ENCODE measurements at regions not wholly inside any gene's neighbourhood (a gene's known extent, or its start where the extent isn't known, plus 50 kb on each side); places are given as distances from the start of the nearest gene placed in this dataset.

DNA sequence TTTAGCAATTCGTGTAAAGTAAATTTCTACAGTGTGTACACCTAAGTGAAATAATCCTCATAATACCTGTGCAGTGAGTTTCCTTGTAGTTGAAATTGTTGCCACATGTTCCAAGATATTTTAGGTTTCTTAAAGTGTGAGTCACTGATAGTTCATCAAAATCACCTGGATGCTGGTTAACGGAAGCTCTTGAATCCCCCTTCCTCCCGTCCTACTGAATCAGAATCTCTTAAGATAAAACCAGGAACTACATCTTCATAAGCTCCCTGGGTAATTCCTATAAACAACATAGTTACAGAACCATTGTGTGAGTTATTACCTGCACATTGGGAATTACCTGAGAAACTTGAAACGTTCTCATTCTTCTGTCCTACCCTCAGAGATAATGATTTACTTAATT, 197.4 kb upstream of the HS3ST1 start:
- DNase-seq (ENCODE audit: low spot score) = no peak

DNA sequence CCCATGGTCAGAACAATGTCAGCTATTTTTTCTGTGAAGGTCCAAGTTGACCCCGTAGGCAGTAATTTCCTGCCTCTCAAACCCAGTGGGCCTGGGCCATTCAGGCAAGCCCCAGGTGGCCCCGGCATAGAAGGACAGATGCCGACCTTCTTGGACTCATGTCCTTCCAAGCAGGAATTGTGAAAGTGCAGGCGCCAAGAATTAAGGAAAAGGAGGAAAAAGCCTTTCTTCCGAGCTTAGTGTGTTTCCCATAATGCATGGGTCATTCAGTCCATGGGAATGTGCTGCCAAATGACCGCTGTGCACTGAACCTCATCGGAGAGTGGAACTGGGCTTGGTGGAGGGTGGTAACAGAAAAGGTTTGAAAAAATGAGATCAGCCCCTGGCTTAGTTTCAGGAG, 196.5 kb upstream of the HS3ST1 start:
- no peak for DNase-seq (ENCODE audit: low spot score)

DNA sequence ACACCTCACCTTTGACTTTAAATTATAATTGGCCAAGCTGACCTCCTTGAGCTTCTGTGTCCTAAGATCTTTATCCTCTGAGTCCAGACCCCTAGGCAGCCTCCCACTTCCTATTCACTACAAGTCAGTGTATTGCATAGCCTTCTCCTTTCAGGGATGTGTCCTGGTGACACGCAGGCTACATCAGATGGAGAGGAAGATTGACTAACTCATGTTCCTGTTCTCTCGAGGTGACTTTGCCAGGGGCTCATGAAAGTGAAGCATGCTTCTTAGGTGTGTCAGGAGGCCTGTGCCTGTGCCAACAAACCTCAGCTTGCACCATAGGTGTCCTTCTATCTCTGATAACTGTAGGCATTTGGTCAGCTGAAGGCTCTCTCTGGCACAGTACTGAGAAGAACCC, 195.7 kb upstream of the HS3ST1 start:
- no peak for DNase-seq (ENCODE audit: low spot score)

DNA sequence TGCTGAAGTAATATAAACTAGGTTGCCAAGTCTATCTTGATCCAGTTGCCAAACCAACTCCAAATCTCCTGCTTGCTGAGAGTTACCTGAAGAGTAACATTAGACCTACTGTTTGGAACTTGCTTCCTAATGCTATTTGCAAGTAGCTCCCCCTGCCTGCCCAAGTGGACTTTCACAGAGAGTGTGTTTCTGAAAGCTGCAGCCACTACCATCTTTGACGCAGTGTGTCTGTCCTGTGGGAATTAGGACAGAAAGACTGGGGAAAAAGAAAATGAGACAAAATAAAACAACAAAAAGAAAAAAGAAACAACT, 195.0 kb upstream of the HS3ST1 start:
- DNase-seq (ENCODE audit: low spot score) = peak; percentile 11

DNA sequence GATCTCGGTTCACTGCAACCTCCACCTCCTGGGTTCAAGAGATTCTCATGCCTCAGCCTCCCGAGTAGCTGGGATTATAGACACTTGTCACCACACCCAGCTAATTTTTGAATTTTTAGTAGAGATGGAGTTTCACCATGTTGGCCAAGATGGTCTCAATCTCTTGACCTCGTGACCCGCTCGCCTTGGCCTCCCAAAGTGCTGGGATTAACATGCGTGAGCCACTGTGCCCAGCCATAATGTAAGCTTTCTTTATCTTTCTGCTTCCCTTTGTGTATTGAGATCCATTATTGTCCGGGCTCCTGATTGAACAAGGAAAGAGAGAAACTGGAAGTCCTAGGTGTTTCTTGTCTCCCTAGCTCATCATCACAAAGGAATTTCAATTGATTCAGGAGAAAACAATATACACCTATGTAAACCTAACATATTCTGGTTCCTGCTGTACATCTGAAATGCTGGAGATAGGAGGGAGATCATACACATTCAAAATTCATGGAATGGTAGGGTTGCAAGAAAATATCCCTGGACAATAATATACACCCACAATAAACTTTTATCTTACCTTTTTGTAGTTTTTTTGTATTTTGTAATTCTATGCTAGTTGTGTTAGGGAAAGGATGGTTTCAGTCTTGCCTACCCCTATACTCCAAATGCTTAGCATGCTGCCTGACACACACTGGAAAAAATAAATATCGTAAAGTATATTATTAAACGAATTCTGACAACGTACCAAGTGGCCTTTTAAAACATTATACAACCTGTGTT, 194.4 kb upstream of the HS3ST1 start:
- DNase-seq (ENCODE audit: low spot score) = no peak

DNA sequence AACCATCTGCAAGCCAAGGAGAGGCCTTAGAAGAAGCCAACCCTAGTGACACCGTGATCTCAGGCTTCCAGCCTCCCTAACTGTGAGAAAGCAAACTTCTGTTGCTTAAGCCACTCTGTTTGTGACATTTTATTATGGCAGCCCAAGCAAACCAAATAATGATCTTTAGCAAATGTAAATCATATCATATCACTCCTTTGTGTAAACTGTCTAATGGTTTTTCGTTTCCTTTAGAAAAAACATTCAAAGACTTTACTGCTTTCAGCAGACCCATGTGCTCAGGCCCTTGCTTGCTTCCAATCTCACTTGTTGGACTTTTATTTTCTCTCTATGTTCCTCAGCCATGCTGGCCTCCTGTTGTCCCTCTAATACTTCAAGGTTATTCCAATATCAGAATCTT, 192.2 kb upstream of the HS3ST1 start:
- no peak for DNase-seq (ENCODE audit: low spot score)

DNA sequence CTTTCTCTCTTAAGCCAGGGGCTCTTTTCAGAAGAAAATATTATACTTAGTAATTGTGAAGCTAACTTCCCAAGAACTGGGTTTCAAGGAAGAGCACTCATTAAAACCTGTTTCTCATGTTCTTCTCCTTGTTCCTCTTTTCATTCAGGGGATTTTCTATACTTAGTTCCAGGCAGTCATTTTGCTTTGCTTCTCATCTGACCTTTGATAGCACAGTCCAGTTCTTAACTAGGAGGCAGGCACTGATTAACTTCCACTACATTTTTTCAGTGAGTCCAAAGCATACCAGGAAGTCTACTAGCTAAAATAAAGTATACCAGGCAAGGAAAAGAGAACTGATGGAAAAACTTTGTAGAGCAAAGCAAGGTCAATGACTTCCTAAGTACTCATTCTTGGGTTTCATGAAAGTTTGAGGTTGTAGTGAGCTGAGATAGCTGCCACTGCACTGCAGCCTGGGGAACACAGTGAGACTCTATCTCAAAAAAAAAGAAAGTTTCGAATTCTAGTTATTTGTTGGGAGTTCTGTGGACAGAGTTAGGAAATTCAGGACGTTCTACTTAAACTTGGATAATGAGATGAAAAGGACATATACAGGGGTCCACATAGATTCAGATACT, 190.1 kb upstream of the HS3ST1 start:
- no peak for DNase-seq (ENCODE audit: low spot score)

DNA sequence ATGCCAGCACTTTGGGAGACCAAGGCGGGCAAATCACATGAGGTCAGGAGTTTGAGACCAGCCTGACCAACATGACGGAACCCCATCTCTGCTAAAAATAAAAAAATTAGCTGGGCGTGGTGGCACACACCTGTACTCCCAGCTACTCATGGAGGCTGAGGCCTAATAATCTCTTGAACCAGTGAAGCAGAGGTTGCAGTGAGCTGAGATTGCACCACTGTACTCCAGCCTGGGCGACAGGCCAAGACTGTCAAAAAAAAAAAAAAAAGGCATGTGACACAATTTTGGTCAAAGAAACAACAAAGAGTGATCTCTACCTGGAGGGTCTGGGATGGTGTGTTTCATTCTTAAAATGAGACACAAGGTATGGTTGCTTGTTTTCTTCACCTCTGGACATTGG, 188.2 kb upstream of the HS3ST1 start:
- DNase-seq (ENCODE audit: low spot score) = no peak

DNA sequence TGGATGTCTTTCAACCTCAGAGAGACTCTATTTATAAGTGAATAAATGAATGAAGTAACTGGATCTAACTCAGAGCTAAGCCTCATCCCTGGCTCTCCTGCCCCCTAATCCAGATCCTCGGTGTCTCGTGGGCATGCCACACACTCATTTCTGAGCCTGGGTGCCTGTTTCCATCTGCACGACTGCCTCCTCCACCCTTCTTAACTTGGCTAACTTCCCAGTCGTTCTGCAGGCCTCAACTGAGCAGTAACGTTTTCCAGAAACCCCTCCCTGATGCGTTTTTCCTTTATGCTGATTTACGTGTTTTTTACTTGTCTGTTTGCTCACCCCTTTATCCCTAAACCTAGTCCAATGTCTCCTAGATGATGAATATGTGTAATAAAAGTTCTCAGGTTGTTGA, 186.9 kb upstream of the HS3ST1 start:
- no peak for DNase-seq (ENCODE audit: low spot score)

DNA sequence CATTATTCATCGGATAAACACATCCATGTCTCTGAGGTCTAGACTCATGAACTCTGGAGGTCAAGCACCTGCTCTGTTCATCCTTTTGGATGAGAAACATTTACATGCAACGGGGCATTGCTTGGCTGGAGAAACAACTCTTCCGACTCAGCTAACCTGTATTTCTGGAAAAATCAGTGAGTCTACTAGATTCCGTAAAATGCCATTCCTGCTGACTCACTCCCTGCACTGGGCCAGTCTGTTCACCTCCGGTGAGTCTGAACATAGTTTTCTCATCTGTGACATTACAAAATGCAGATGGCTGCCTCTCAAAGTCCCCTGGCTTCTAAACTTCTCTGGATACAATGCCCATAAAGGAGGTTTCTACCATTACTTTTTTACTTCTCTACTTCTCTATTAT, 185.7 kb upstream of the HS3ST1 start:
- DNase-seq (ENCODE audit: low spot score) = no peak

DNA sequence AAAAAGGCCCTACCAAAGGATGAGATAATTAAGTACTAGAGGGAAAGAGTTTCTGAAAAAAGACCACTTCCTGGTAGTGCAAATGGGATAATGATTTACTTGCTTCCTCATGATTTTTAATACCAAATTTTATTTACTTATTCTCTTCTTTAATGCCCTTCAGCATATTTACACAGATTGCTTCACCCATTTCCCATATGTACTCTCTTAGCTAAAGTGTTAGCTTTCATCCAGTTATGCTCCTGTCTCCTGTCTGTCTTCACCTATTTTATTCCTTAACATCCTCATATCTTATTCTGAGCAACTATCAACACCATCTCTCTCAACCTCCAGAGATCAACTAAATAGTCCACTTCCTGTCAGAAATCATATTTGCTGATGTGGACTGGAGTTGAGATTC, 183.2 kb upstream of the HS3ST1 start:
- DNase-seq (ENCODE audit: low spot score) = no peak

DNA sequence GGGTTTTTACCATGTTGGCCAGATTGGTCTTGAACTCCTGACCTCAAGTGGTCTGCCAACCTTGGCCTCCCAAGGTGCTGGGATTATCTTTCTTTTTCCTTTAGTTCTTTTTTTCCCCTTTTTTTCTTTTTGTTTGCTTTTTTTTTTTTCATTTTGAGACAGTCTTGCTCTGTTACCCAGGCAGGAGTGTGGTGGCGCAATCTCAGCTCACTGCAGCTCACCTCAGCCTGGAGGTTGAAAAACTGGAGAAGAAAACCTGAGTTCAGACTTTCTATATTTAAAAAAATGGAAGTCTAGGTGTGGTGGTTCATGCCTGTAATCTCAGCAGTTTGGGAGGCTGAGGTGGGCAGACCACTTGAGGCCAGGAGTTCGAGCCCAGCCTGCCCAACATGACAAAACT, 181.1 kb upstream of the HS3ST1 start:
- DNase-seq (ENCODE audit: low spot score) = no peak

DNA sequence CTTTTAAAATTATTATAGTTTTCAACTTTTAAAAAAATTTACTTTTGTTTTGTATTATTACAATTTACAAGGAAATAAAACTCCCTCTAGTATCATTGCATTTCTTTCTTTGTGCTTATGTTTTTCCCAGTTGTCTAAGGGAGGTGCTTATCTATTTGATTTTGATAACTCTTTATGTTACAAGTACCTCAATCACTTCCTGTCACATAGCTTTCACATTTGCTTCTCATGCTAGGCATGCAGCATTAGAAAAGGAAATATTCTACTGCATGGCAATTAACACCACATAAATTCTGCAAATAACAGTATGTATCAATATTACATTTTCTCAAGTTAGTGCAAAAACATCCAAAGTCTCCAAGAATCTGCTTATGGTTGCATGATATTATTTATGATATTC, 180.3 kb upstream of the HS3ST1 start:
- no peak for DNase-seq (ENCODE audit: low spot score)

DNA sequence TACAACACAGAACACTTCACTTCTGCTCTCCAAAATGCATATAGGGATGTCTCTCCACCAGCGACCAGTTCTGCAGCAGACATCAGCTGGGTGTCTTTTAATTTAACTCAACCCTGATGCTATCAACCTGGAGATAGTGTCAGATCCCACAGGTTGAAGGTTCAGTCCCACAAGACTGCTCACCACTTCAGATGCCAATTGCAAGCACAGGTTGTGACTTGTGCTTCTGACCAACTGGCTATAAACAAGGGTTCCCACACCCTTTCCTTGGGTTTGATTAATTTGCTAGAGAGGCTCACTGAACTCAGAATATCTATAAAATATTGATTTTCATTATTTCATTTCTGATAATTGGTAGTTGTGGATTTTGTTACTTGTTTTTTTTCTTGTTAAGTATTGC, 177.4 kb upstream of the HS3ST1 start:
- no peak for DNase-seq (ENCODE audit: low spot score)

DNA sequence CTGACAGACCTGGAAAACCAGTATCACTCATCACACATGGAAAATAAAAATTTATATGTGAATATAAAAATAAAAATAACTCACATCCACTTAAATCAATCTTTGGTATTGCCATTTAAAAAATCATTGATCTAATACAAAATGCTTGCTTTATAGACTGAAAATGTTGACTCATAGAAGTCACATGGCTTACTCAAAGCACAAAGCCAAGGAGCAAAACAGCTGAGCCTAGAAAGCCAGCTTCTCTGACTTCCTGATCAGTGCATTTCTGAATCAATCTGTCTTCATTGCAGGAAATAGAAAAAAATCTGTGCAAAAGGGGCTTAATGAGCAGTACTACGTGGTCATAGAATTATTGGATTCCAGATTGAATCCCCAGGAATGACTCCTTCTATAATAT, 176.9 kb upstream of the HS3ST1 start:
- no peak for DNase-seq (ENCODE audit: low spot score)

DNA sequence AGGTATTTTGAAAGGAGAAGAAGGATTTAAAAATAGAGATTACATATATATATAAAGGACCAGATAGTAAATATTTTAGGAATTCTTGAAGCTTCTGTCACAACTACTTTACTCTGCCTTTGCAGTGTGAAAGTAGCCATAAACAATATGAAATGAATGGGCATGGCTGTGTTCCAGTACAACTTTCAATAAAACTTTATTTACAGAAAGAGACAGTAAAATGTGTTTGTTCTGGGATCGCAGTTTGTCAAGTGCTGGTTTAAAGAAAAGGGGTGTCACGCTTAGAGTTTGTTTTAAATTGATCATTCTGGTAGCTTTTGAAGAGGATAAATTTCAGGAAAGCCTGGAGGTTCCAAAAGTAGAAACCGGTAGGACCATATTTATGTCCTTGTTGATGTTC, 176.1 kb upstream of the HS3ST1 start:
- DNase-seq (ENCODE audit: low spot score) = no peak

DNA sequence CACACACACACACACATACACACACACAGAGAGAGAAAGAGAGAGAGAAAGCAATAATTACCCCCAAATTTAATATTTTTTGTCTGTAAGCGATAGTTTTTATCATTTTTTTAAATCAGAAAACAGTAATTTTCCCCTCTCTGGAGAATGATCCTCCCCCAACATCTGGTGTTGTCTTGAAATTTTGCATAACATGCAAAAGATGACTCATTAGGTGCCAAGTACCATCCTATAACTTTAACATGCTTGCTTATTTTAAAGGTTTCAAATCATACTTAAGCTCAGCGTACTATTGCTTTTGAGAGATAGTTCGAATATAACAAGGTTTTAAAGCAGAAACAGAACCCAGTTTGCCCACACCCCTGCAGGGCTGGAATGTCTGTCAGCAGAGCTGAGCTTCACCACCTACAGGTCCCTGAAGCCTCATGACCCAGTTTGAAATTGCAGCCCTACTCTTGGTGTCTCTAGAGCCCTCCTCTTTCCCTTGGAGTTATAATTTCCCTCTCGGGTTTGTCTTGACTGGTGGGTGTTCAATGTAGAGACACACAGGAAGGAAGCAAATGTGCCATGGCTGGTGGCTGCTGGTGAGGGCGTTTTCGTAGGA, 175.0 kb upstream of the HS3ST1 start:
- no peak for DNase-seq (ENCODE audit: low spot score)

DNA sequence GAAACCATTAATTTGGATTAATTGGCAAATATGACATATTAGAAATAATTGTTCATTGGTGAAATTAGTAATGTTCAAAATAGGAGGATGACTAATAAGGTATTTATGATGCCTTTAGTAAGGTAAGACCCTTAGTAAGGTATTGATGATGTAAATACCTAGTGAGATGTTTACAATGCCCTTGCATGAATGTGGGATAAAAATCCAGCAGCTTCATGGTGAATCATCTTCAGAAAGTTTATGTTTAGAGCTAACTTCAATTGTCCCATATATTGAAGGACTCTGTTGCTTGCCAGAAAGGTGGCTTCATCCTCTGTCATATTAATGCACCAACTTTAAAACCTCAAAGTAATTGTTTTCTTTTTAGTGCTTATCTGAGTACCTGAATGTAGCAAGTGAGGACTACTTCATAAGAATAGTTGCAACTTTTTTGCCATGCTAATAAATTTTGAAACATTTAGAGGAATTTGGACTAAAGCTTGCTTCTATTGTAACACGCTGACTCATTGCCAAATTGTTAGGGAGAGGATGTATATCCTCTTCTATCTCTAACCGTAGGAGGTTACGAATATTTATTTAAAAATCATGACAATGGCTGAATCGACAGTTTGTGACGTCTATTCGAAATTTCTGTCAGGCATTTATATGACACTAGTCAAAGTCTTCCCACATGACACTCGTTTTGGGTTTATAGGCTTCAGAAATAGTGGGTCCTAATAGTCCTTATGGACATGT, 174.1 kb upstream of the HS3ST1 start:
- DNase-seq (ENCODE audit: low spot score) = no peak

DNA sequence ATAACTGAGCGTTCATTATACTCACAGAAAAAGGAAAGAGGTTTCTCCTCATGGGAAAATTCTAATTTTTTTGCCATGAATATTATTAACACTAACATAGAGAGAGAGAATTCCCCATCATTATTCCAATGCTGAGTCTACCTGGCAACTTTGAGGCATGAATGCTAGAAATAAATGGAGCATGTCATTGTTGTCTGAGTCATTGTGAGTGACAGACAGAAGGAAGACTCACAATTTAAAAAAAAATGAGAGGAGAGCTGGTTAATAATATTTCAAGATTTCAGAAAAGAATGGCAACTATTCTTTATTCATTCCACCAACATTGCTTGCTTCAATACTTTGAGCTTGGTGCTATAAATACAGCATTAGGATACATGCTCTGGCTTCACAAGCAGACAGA, 170.4 kb upstream of the HS3ST1 start:
- no peak for DNase-seq (ENCODE audit: low spot score)

DNA sequence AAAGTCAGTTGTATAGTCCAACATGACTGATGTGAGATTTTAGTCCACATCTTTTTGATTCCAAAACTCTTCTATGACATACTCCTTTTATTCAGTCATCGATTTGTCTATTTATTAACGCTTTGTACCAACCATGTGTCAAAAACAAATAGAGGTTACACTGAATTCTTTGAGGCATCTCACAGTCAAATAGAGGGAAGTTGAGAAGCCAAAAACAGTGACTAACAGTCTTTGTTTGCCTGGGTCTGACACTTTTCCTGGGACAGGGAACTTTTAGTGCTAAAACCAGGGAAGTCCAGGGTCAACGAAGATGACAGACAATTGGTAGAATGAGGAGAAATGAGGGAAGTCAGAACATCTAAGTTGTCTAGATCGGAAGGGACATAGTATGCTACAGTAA, 169.9 kb upstream of the HS3ST1 start:
- no peak for DNase-seq (ENCODE audit: low spot score)

DNA sequence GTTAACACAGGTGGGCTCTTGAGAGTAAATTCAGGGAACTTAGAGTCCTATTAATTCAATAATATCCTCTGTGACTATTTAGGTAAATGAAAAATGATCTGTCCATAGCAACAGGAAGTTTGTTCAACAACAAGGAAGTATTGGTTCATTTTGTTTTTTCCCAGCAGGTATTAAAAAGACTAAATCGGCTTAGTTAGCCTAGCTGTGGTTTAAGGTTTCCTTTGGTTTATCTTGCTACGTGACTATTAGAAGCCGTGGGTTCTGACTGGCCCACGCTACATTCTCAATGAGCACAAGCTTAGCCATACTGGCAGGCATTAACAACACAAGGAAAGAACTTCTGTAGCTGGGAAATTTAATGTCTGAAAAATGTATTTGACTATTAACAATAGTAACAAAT, 168.8 kb upstream of the HS3ST1 start:
- no peak for DNase-seq (ENCODE audit: low spot score)

DNA sequence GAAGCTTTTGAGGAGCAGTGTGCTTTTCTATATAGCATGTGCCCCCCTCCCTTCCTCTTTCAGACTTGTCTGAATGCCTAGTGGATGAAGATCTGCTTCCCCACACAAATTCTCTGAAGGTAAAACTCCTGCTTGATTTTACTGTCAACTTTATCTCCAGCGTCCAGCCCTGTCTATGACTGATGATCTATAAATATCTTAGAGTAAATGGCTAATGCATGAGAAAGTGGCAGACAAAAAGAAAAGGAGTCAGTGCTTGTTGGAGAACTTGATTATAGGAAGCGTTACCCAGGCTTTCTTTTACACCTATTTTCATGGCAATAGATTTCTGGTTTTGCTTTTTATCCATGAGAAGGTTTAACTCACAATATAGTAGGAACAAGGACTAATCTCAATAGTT, 168.3 kb upstream of the HS3ST1 start:
- DNase-seq (ENCODE audit: low spot score) = no peak

DNA sequence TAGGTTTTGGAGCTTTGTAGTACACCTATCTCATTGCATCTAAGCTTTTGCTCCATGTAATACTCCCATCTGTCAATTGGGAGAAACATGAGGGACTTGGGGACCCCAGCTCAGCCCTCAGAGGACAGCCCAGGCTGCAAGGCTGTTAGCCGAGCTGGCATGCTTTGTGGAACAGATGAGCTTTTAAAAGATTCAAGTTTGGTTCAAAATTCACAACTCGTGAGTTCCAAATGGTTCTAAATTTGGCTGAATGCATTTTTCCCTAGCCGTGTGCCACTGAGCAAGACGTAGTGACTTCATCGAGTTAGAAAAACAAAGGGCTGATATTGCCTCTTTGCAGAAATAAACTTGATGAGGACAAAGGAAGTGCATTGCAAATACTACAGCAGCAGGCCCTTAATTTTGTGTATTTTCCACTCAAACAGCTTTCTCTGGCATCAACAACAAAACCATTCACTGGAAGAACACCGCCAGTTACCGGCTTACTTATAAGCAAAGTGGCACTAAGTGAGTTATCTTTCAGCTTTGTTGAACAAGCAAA, 165.0 kb upstream of the HS3ST1 start:
- no peak for DNase-seq (ENCODE audit: low spot score)
